Neural cell (in vitro differentiated cells): ENCODE measurements at regions not wholly inside any gene's neighbourhood (a gene's known extent, or its start where the extent isn't known, plus 50 kb on each side); places are given as distances from the start of the nearest gene placed in this dataset.

Experiments used
- CTCF ChIP-seq: fragments of 450-650 bp; IDR thresholded peaks from 2 replicates; pipeline ENCODE4 v1.5.1; 2014; ENCODE audit warnings: antibody characterized with exemption, mild to moderate bottlenecking, moderate library complexity; ENCODE audit not compliant: poor library complexity, severe bottlenecking
- REST ChIP-seq: IDR thresholded peaks from 2 replicates; pipeline ENCODE4 v1.6.1; 2012; ENCODE audit warnings: borderline replicate concordance

- TF ChIP-seq REST (no peak), CTCF (no peak)
Measured at GRCh38 chr5:12114075-12114474, 209.8 kb upstream of the CTNND2 start.
